Forelimb muscle (tissue), 1 donor: ENCODE measurements at regions not wholly inside any gene's neighbourhood (a gene's known extent, or its start where the extent isn't known, plus 50 kb on each side); places are given as distances from the start of the nearest gene placed in this dataset.
"Not testable (repeated sequence)": the region's sequence is repeated elsewhere in the genome, so short reads cannot be mapped to it uniquely, and the experiment has no call there.

Experiments
- DNase-seq: peaks from one replicate; pipeline ENCODE4 v3.0.0-alpha.2; 2013; ENCODE audit warnings: low read depth

- no peak for DNase-seq
These were observed 156.1 kb upstream of the SALL4 start for GRCh38 chr20:51958099-51959065.

- no peak for DNase-seq
These were observed 153.4 kb upstream of the SALL4 start for GRCh38 chr20:51955756-51956155.

GRCh38 chr20:51953731-51954340 is 151.5 kb upstream of the SALL4 start:
- no peak for DNase-seq

GRCh38 chr20:51950926-51951325 is 148.6 kb upstream of the SALL4 start:
- no peak for DNase-seq

DNA sequence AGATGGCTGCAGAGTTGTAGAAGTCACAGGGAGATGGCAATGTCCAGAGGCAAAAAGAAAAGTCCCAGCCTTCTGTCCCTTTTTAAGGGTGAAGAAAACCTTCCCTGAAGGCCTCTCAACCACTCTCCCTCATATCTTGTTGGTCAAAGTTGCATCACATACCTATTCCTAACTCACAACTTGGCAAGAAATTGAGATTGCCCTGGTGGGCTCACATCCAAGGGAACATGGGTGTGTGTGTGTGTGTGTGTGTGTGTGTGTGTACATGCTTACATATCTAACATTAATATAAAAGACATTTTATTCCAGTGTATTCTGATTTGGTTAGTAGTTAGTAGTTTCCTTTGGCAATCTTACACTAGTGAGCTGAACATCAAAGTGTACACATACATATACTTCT is 144.3 kb upstream of the SALL4 start:
- no peak for DNase-seq

DNA sequence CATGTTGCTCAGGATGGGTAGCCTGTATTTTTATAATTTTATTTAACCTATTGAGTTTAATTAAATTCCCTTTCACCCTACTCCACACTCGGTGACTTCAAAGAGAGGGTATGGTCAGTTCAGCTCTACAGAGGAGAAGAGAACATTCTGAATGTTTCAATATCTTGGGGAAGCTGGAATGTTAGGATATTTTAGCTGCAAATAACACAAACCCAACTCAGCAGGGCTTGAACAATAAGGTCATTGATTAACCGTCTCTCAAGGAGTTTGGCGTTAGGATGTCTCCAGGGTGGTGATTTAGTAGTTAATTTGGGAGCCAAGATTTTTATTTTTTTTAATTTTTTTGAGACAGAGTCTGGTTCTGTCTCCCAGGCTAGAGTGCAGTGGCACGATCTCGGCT is 143.6 kb upstream of the SALL4 start:
- no peak for DNase-seq

GRCh38 chr20:51945177-51945576 is 142.9 kb upstream of the SALL4 start:
- DNase-seq, result no peak

DNA sequence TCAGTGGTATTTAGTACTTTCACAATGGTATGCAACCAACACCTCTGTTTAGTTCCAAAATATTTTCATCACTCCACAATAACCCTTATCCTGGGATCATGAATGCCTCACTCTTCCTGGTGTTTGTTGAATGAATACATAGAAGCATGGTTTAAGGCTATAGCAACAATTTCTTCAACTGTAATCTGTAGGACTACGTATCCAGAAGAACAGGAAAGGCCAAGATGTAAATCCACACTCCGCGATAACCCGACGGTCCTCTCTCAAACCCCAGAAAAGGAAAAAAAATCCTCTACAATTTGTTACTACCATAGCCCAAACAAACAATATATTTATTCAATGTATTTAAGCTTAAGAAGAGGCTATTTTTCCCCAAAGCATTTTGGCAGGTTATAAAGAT is 141.4 kb upstream of the SALL4 start:
- no peak for DNase-seq

GRCh38 chr20:51943326-51943725 is 141.0 kb upstream of the SALL4 start:
- DNase-seq, result not testable (repeated sequence)

GRCh38 chr20:51941503-51941902 is 139.2 kb upstream of the SALL4 start:
- no peak for DNase-seq

- DNase-seq, result no peak
These were observed 136.9 kb upstream of the SALL4 start for GRCh38 chr20:51939259-51939585.

GRCh38 chr20:51938559-51939258 is 136.4 kb upstream of the SALL4 start:
- DNase-seq, result no peak

GRCh38 chr20:51937779-51938178 is 135.5 kb upstream of the SALL4 start:
- no peak for DNase-seq

- DNase-seq, result no peak
These were observed 134.1 kb upstream of the SALL4 start for GRCh38 chr20:51936377-51936776.

DNA sequence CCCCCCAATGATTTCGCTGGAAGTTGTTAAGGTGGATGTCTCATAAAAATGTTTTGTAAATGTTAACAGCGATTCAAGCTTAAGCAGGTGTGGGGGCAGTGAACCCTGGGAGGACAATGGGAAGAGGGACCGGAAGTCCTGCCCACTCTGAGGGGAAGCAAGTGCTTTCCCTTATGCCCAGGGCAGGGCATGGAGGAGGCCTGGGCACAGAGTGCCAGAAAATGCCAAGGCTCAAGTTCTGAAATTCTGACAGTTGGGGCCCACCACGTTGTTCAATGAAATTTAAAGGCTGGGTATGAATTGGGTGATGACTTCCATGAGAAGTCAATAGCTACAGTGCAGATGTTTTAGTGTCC is 132.7 kb upstream of the SALL4 start:
- DNase-seq, result no peak

- DNase-seq, result no peak
These were observed 132.1 kb upstream of the SALL4 start for GRCh38 chr20:51934301-51935002.

DNA sequence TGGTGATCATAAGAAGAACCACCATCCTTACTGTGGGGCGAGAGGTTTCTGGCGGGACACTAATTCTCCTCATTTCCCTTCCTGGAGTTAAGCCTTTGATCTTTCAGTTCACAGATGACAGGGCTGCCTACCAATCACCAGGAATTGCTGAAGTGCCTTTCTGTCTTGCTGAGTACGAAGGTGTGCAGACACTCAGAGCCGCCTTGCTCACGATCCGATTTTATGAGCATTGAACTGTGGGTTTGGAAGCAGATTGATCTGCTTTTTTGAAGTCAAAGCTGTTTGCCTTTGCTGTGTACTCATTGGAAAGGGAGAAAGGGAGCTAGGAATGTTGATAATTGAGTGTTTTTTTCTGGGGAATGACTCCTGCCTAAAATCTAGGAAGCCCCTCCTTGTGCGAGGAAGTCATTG is 129.1 kb upstream of the SALL4 start:
- DNase-seq, result no peak

DNA sequence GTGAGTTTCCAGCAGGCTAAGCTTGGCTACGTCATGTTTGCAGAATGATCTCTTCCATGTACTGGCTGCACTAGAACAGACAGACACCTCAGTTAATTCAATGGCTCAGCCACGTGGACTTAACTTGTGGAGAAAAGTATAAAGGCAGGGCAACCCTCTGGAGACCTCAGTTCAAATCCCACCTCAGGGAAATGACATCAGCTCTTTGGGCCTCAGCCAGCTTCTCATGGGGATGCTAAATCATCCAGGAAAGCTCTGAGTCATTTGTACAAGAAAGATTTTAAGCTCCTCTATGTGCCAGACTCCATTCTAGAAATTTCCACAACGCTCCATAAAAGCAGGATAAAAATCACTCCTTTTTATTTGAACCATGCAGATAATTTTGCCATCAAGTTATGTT is 128.5 kb upstream of the SALL4 start:
- no peak for DNase-seq

DNA sequence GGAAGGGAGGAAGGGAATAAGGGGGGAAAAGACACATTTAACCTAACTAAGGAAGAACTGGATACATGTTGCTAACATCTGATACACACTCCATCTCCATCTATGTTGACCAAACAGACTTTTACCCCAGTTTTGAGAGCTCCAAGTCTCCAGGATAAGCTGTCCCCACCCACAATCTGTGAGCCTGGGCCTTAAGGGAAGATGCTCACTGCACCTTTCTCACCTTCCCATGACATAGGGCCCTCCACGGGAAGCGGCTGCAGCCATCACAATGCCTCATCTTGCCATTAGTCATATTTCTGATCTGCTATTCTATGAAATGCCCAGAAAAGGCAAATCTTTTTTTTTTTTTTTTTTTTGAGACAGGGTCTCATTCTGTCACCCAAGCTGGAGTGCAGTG is 126.6 kb upstream of the SALL4 start:
- DNase-seq, result no peak

DNA sequence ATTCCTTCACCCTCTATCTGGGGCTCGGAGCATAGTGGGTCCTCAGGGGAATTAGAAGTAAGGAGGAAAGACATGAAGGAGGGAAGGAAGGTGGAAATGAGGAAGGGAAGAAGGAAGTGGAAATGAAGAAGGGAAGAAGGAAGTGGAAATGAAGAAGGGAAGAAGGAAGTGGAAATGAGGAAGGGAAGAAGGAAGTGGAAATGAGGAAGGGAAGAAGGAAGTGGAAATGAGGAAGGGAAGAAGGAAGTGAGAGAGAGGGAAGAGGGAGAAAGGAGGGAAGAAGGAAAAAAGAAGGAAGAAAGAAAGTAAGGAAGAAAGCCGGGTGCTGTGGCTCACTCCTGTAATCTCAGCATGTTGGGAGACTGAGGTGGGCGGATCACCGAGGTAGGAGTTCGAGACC is 125.6 kb upstream of the SALL4 start:
- not testable (repeated sequence) for DNase-seq

GRCh38 chr20:51926670-51927305 is 124.5 kb upstream of the SALL4 start:
- DNase-seq, result no peak

- DNase-seq, result no peak
These were observed 122.2 kb upstream of the SALL4 start for GRCh38 chr20:51924509-51924908.
